HG03442 (cell line): ENCODE measurements at regions not wholly inside any gene's neighbourhood (a gene's known extent, or its start where the extent isn't known, plus 50 kb on each side); places are given as distances from the start of the nearest gene placed in this dataset.
"Not testable (repeated sequence)": the region's sequence is repeated elsewhere in the genome, so short reads cannot be mapped to it uniquely, and the experiment has no call there.

Experiments
- ATAC-seq: cut with Tn5 transposase; IDR thresholded peaks from one replicate; pipeline ENCODE4 v1.9.1; 2021; ENCODE audit warnings: mild to moderate bottlenecking, moderate library complexity; ENCODE audit not compliant: unreplicated experiment

- ATAC-seq, result not testable (repeated sequence)
These were observed 156.5 kb upstream of the ZNF469 start for GRCh38 chr16:88226302-88226701.

- not testable (repeated sequence) for ATAC-seq
These were observed 155.6 kb upstream of the ZNF469 start for GRCh38 chr16:88227026-88227721.

- ATAC-seq, result not testable (repeated sequence)
These were observed 154.9 kb upstream of the ZNF469 start for GRCh38 chr16:88227722-88228482.

- ATAC-seq, result not testable (repeated sequence)
These were observed 154.0 kb upstream of the ZNF469 start for GRCh38 chr16:88228751-88229150.

- ATAC-seq, result not testable (repeated sequence)
These were observed 153.0 kb upstream of the ZNF469 start for GRCh38 chr16:88229710-88230109.

GRCh38 chr16:88230276-88230966 is 152.3 kb upstream of the ZNF469 start:
- not testable (repeated sequence) for ATAC-seq

GRCh38 chr16:88230967-88231615 is 151.7 kb upstream of the ZNF469 start:
- not testable (repeated sequence) for ATAC-seq

- not testable (repeated sequence) for ATAC-seq
These were observed 150.9 kb upstream of the ZNF469 start for GRCh38 chr16:88231839-88232238.

- ATAC-seq, result not testable (repeated sequence)
These were observed 150.1 kb upstream of the ZNF469 start for GRCh38 chr16:88232401-88233258.

GRCh38 chr16:88233621-88234420 is 148.9 kb upstream of the ZNF469 start:
- not testable (repeated sequence) for ATAC-seq

- not testable (repeated sequence) for ATAC-seq
These were observed 148.1 kb upstream of the ZNF469 start for GRCh38 chr16:88234421-88235271.

GRCh38 chr16:88235691-88236090 is 147.1 kb upstream of the ZNF469 start:
- not testable (repeated sequence) for ATAC-seq

GRCh38 chr16:88236229-88236628 is 146.5 kb upstream of the ZNF469 start:
- not testable (repeated sequence) for ATAC-seq

- not testable (repeated sequence) for ATAC-seq
These were observed 145.4 kb upstream of the ZNF469 start for GRCh38 chr16:88237314-88237713.

- ATAC-seq, result not testable (repeated sequence)
These were observed 144.9 kb upstream of the ZNF469 start for GRCh38 chr16:88237761-88238415.

GRCh38 chr16:88238732-88239274 is 144.0 kb upstream of the ZNF469 start:
- ATAC-seq, result peak; percentile 60

- not testable (repeated sequence) for ATAC-seq
These were observed 142.6 kb upstream of the ZNF469 start for GRCh38 chr16:88240118-88240517.
